CD4-positive, alpha-beta T cell treated with Interleukin-21 for 1 hour (primary cell): ENCODE measurements at regions not wholly inside any gene's neighbourhood (a gene's known extent, or its start where the extent isn't known, plus 50 kb on each side); places are given as distances from the start of the nearest gene placed in this dataset.
"Not testable (repeated sequence)": the region's sequence is repeated elsewhere in the genome, so short reads cannot be mapped to it uniquely, and the experiment has no call there.

Source experiments
- DNase-seq: peaks from one replicate; pipeline ENCODE4 v3.0.0-alpha.2; 2020

- no peak for DNase-seq
These were observed 2184.4 kb upstream of the AGA start for GRCh38 chr4:179626687-179627086.

DNA sequence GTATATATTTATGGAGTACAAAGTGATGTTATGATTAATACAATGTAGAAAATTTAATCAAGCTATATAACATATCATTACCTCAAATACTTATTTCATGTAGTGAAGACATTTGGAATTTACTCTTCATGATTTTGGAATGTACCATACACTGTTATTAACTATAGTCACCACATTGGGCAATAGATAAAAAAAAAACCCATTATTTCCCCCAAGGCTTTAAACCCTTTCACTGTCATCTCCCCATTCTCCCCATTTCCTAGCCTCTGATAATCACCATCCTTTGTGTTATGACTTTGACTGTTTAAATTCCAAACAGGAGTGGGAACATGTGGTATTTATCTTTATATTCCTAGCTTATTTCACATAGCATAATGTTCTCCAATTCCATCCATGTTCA, 2189.1 kb upstream of the AGA start:
- DNase-seq, result no peak

GRCh38 chr4:179634862-179635261, 2192.6 kb upstream of the AGA start:
- DNase-seq, result no peak

- no peak for DNase-seq
These were observed 2220.3 kb upstream of the AGA start for GRCh38 chr4:179662522-179662921.

DNA sequence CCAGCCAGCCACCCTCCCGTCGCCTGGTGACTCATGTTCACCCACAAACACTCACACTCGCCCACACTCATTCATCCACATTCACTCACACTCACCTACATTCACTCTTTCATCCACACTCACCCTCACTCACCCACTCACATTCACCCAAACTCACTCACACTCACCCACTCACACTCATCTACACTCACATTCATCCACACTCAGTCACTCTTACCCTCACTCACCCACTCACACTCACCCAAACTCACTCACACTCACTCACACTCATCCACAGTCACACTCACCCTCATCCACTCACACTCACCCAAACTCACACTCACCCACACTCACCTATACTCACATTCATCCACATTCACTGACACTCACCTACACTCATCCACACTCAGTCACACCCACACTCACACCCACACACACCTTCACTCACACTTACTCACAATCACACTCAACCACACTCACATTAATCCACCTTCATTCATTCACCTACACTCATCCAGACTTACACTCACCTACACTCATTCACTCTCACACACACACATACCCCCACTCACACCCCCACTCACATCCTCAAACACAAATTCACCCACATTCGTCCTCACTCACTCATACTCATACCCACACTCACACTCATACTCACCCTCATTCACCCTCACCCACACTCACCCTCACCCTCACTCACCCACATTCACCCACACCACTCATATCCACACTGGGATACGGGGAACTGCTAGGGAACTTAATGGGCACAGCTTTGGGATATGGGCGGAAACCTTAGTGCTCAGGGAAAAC, 2221.6 kb upstream of the AGA start:
- no peak for DNase-seq

DNA sequence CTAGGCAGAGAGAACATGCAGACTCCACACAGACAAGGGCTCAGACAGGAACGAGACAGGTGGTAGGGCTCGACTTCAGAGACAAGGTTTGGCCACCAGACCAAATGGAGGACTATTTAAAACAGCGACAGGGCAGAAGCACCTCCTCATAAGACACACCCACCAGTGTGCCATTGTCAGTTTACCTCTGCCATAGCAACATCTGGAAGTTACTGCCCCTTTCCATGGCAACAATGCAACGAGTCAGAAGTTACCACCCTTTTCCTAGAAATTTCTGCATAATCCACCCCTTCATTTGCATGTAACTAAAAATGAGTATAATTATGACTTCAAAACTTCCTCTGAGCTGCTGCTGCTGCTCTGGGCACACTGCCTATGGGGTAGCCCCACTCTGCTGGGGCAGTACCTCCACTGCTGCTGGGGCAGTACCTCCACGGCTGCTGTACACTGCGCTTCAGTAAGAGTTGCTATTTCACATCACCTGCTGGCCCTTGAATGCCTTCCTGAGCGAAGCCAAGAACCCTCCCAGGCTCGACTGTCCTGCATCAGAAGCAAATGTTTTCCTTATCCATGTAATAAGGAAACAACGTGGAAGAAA, 2222.3 kb upstream of the AGA start:
- no peak for DNase-seq

GRCh38 chr4:179666226-179666625, 2224.0 kb upstream of the AGA start:
- no peak for DNase-seq

- no peak for DNase-seq
These were observed 2229.4 kb upstream of the AGA start for GRCh38 chr4:179671609-179672008.

DNA sequence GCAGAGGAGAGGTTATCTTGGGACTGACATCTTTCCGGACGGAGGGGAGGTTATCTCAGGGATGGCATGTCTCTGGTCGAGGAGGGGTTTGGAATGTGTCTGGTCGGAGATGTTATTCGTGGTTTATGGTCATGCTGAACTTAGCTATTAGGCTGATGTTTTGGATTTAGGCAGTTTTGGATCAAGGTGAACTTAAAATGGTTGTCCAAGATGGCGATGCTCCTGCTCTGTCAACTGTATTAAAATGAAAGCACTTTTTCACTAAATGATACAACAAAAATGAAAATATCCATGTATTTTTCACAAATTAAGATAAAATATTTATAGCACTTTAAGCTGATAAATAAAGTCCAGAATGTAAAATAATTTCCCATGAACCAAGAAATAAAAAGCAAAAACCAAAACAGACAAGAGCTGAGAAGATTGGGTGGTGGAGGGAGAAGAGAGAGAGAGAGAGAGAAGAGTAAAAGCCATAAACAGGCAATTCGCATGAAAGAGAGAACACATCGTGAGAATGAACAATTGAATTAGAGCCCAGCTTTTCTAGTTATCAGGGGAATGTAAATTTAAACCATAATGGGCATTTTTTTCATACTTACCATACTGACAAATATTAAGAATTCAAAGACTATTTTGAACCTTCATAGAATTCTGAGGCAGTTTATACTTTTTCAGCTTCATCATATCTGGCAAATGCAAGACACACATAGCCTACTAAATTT, 2236.0 kb upstream of the AGA start:
- DNase-seq, result no peak

DNA sequence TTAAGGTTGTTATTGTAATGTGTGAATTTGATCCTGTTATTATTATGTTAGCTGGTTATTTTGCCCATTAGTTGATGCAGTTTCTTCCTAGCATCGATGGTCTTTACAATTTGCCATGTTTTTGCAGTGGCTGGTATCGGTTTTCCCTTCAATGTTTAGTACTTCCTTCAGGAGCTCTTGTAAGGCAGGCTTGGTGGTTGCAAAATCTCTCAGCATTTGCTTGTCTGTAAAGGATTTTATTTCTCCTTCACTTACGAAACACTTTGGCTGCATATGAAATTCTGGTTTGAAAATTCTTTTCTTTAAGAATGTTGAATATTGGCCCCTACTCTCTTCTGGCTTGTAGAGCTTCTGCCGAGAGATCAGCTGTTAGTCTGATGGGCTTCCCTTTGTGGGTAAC, 2241.4 kb upstream of the AGA start:
- not testable (repeated sequence) for DNase-seq

- no peak for DNase-seq
These were observed 2250.0 kb upstream of the AGA start for GRCh38 chr4:179692222-179692621.

DNA sequence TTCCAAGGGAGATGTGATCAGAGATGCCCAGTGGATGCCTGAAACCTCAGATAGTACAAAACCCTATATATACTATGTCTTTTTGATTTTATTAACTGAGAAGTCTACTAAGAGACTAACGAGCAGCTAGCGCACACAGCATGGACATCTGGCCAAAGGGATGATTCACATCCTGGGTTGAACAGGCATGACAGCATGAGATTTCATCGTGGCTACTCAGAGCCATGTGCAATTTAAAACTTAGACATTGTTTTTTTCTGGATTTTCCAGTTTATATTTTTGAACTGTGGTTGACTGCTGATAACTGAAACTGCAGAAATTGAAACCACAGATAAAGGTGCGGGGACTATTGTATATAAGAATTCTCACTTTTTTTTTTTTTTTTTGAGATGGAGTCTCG, 2252.9 kb upstream of the AGA start:
- no peak for DNase-seq

GRCh38 chr4:179698321-179698720, 2256.1 kb upstream of the AGA start:
- no peak for DNase-seq

GRCh38 chr4:179709961-179710624, 2267.9 kb upstream of the AGA start:
- no peak for DNase-seq

DNA sequence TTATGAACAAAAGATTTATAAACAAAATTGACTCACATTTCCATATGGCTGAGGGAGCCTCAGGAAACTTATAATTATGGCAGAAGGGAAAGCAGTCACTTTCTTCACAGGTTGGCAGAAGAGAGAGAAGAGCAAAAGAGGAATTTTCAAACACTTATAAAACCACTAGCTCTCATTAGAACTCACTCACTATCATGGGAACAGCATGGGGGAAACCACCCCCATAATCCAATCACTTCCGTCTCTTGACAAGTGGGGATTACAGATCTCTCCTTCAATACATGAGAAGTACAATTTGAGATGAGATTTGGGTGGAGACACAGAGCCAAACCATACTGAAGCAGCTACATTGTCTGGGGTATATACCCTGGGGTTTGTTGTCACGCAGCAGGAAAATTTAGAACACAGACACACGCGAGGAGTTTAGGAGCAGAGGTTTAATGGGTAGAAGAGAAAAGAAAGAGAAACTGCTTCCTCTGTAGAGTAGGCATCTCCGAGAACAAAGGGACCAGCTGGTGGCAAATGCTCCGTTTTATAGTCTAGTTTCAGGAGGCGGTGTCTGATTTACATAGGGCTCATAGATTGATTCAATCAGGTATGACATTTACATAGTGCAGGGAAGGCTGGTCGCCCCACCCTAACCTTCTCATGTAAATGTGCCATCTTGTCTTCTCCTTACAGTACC, 2277.7 kb upstream of the AGA start:
- no peak for DNase-seq

GRCh38 chr4:179726491-179726890, 2284.3 kb upstream of the AGA start:
- not testable (repeated sequence) for DNase-seq

GRCh38 chr4:179728305-179728704, 2286.1 kb upstream of the AGA start:
- no peak for DNase-seq

DNA sequence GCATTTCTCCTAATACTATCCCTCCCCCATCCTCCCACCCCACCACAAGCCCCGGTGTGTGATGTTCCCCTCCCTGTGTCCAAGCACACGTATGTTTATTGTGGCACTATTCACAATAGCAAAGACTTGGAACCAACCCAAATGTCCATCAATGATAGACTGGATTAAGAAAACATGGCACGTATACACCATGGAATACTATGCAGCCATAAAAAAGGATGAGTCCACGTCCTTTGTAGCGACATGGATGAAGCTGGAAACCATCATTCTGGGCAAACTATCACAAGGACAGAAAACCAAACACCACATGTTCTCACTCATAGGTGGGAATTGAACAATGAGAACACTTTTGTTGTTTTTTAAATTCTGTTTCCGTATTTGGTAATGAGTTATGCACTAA, 2294.6 kb upstream of the AGA start:
- DNase-seq, result not testable (repeated sequence)

DNA sequence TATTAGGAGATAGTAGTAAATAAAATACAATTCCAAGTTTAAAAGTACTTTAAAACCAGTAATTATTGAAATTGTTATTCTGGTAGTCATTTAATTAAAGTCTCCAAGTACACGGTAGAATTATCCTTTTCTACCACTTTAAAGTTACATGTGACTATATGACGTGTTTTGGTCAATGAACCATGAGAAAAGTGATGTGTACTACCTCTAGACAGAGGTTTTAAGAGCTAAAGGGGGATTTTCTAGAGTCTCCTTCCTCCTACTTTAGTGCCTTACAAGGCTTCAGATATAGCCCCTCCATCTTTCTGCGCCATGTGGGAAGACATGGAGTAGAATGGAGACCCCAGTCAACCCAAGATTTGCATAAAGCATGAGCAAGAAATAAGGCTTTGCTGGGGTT, 2296.6 kb upstream of the AGA start:
- DNase-seq, result no peak

- no peak for DNase-seq
These were observed 2305.1 kb upstream of the AGA start for GRCh38 chr4:179747218-179747910.

DNA sequence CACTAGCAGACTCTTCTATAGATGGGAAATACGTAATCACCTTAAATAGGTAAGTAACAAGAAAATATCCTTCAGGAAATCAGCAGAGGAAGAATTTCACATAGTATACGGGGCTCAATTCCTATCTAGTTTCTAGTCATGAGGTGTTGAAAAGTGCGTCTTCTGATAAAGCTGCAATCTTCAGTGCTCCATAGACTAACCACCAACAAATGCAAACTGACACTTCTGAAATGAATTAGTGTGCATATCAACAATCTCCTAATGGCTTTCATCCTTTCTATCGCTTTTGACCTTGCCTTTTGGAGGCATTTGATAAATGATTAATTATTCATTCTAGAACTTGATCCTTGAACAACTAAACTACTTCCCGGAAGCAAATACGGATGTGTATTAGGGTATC, 2306.6 kb upstream of the AGA start:
- DNase-seq, result no peak

DNA sequence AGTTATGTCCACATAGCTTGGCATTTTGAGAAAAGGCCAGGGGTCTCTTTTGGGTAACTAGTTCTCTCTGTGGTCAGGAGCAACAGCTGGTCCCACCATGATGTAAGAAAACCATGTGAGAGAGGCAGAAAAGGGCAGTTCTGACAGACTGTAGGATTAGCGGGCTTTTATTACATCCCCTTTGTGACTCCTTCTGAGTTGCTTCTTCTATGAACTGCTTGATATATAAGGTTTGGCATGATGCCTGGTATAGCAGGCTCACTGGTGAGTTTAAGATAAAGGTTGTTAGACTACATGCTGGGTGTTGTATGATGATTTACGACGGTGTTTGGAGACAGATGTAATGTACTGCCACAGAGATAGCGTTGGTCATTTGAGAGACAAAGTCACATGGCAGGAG, 2308.1 kb upstream of the AGA start:
- DNase-seq, result no peak
